Small intestine (tissue), 7 donors: ENCODE measurements at regions not wholly inside any gene's neighbourhood (a gene's known extent, or its start where the extent isn't known, plus 50 kb on each side); places are given as distances from the start of the nearest gene placed in this dataset.

Experiments
- DNase-seq, 2 donors: peaks; one replicate each; pipeline versions ENCODE4 v3.0.0 to v3.0.0-alpha.2; 2013
- FAIRE-seq: peaks from 2 replicates; lab custom pipeline; 2012; peaks lifted over from hg19 to GRCh38; lab: Jason Lieb, UNC
- H3K27ac ChIP-seq, 3 donors: one replicate each; pipeline ENCODE4 v1.5.1; 2013; ENCODE audit warnings: low read length in 2 of 3, mild to moderate bottlenecking in 2 of 3, control low read depth in 1 of 3, inconsistent platforms in 1 of 3, low read depth in 1 of 3, moderate library complexity in 1 of 3
- H3K27me3 ChIP-seq, 3 donors: one replicate each; pipeline ENCODE4 v1.6.1; 2013; ENCODE audit warnings: low read length in 3 of 3, inconsistent platforms in 1 of 3; ENCODE audit not compliant: control insufficient read depth in 3 of 3, insufficient read depth in 3 of 3
- H3K36me3 ChIP-seq, 3 donors: one replicate each; pipeline ENCODE4 v1.6.1; 2013; ENCODE audit warnings: low read length in 3 of 3, inconsistent platforms in 1 of 3, low read depth in 1 of 3, mild to moderate bottlenecking in 1 of 3, moderate library complexity in 1 of 3; ENCODE audit not compliant: control insufficient read depth in 3 of 3, insufficient read depth in 2 of 3
- H3K4me1 ChIP-seq, 3 donors: one replicate each; pipeline ENCODE4 v1.6.1; 2013; ENCODE audit warnings: low read length in 2 of 3, inconsistent platforms in 1 of 3, low read depth in 1 of 3, mild to moderate bottlenecking in 1 of 3, moderate library complexity in 1 of 3; ENCODE audit not compliant: control insufficient read depth in 3 of 3, insufficient read depth in 2 of 3
- H3K4me3 ChIP-seq, 3 donors: one replicate each; pipeline ENCODE4 v1.5.1; 2013; ENCODE audit warnings: low read length in 3 of 3, control low read depth in 1 of 3, inconsistent platforms in 1 of 3, low read depth in 1 of 3, mild to moderate bottlenecking in 1 of 3, moderate library complexity in 1 of 3
- H3K9me3 ChIP-seq, 2 donors: one replicate each; pipeline ENCODE4 v1.6.1; 2013; ENCODE audit warnings: low read depth in 1 of 2, low read length in 1 of 2; ENCODE audit not compliant: control insufficient read depth in 2 of 2, insufficient read depth in 1 of 2
- WGBS, 3 donors: extraction: QIAGEN DNeasy Blood & Tissue Kit; methylation state at CpG; one replicate each; pipeline ENCODE4 v1.1.7; 2013; 5-methylcytosine and 5-hydroxymethylcytosine counted together
- donor health status: healthy with polysubstance abuse.
- donor health status: control.
- donor health status: control.
- donor health status: Bipolar disorder and iron deficiency.
- donor health status: healthy.

- Histone ChIP-seq H3K27ac (no peak overlapping the region), H3K9me3 (no peaks in the 10 kb centered on the region), H3K4me1 (no peaks in the 10 kb centered on the region), H3K36me3 (no peaks in the 10 kb centered on the region), H3K27me3 (no peaks in the 10 kb centered on the region), H3K4me3 (no peak overlapping the region)
- DNase-seq (no peak), FAIRE-seq (no peak)
- whole genome bisulfite sequencing, 3 donors: 88 to 92% (median 90%) methylated on average over 2 of the region's 2 CpGs
Observed at GRCh38 chr4:158458271-158458895, 63.3 kb upstream of the RXFP1 start.

- Histone ChIP-seq H3K9me3 (no peaks in the 10 kb centered on the region), H3K27ac (no peak overlapping the region), H3K4me3 (no peak overlapping the region), H3K4me1 (no peaks in the 10 kb centered on the region), H3K27me3 (no peaks in the 10 kb centered on the region), H3K36me3 (no peaks in the 10 kb centered on the region)
- DNase-seq (no peak), FAIRE-seq (no peak)
Observed at GRCh38 chr4:158459085-158459820, 62.4 kb upstream of the RXFP1 start.

GRCh38 chr4:158461336-158461735 lies 60.3 kb upstream of the RXFP1 start:
- no peaks in the 10 kb centered on the region for H3K27me3 ChIP-seq
- H3K9me3 ChIP-seq: no peaks in the 10 kb centered on the region
- FAIRE-seq (no peak), DNase-seq (no peak)
- no peaks in the 10 kb centered on the region for H3K4me1 ChIP-seq
- 64 to 73% (median 70%) methylated on average over 2 of the region's 2 CpGs for WGBS, 3 donors
- H3K27ac ChIP-seq: no peak overlapping the region
- no peak overlapping the region for H3K4me3 ChIP-seq
- H3K36me3 ChIP-seq: no peaks in the 10 kb centered on the region

GRCh38 chr4:158462611-158463010 lies 59.1 kb upstream of the RXFP1 start:
- H3K4me3 ChIP-seq: no peak overlapping the region
- no peaks in the 10 kb centered on the region for H3K4me1 ChIP-seq
- H3K27me3 ChIP-seq: no peaks in the 10 kb centered on the region
- no peak overlapping the region for H3K27ac ChIP-seq
- no peaks in the 10 kb centered on the region for H3K36me3 ChIP-seq
- H3K9me3 ChIP-seq: no peaks in the 10 kb centered on the region
- no peak for DNase-seq
- no peak for FAIRE-seq
